MG63 (cell line): ENCODE measurements at regions not wholly inside any gene's neighbourhood (a gene's known extent, or its start where the extent isn't known, plus 50 kb on each side); places are given as distances from the start of the nearest gene placed in this dataset.
A peak's percentile ranks its signal among the peaks of the same experiment; 100 is the strongest.

Experiments used
- DNase-seq: peaks from one replicate; pipeline ENCODE4 v3.0.0-alpha.2; 2020
- H3K27me3 ChIP-seq: fragments of 250-450 bp; sonication (Bioruptor Pico); 2 replicates; pipeline ENCODE4 v1.5.1; 2020; ENCODE audit warnings: mild to moderate bottlenecking, moderate library complexity
- H3K36me3 ChIP-seq: fragments of 250-450 bp; sonication (Bioruptor Pico); 2 replicates; pipeline ENCODE4 v1.5.1; 2020; ENCODE audit warnings: mild to moderate bottlenecking, moderate library complexity
- H3K4me3 ChIP-seq: fragments of 250-450 bp; sonication (Bioruptor Pico); 2 replicates; pipeline ENCODE4 v1.5.1; 2020; ENCODE audit warnings: mild to moderate bottlenecking, moderate library complexity
- H3K9me3 ChIP-seq: fragments of 250-450 bp; sonication (Bioruptor Pico); 2 replicates; pipeline ENCODE4 v1.5.1; 2020; ENCODE audit warnings: mild to moderate bottlenecking, moderate library complexity

DNA sequence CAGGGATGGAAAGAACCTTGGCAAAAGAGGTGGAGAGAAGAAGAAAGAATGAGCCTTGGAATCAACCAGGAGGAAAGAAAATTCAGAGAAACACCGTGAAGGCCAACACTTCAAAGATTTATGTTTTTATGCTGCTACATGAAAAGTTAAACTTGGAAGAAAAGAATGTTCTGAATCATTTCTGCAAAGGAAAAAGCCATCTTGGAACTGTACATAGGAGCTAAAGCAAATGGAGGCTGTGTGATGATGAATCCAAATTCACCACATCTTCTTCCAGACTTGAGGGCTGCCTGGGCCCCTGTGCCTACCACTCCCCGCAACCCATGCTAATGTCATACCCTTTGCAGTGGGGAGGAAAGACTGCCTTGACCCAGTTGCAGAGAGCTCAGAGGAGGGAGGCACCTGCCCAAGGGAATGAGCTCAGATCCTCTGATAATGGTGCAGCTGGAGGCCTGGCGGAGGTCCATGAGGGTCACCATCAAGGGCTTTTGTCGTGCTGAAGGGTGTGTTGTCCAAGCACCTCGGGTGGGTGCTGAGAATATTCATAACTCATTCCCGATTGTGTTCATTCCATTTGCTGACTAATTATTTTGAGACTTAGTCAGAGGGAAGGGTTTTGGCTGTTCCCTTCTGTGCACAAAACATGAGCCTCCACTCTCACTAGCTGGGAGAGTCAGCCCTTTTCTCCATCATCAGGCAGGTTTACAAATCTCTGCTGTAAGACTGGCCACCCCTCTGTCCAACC lies 245.8 kb upstream of the JAG1 start:
- H3K27me3 ChIP-seq: no peaks in the 10 kb centered on the region
- DNase-seq: peak; percentile 79
- peaks cover 3% of the 10 kb centered on the region for H3K9me3 ChIP-seq
- H3K36me3 ChIP-seq: no peaks in the 10 kb centered on the region
- H3K4me3 ChIP-seq: no peak overlapping the region

DNA sequence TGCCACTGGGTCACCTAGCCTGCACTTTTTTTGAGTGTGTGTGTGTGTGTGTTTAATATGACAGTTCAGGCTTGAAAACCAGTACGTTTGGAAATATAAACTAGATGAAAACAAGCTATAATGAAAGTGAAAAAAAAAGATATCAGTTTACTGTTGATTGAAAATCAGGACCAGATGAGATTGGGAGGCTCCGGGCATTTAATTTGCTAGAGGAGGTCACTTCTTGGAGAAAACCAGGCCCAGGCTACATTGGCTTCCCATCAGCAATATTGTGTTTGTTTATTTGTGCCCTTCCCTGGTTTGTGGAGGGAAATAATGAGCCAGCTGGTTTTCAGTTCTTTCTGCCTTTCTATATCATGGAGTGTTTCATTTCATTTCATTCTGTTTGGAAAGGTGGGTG lies 246.6 kb upstream of the JAG1 start:
- H3K27me3 ChIP-seq: no peaks in the 10 kb centered on the region
- H3K4me3 ChIP-seq: no peak overlapping the region
- H3K36me3 ChIP-seq: no peaks in the 10 kb centered on the region
- DNase-seq: no peak
- peaks cover 3% of the 10 kb centered on the region for H3K9me3 ChIP-seq

- DNase-seq: no peak
- no peaks in the 10 kb centered on the region for H3K27me3 ChIP-seq
- no peak overlapping the region for H3K4me3 ChIP-seq
- H3K36me3 ChIP-seq: no peaks in the 10 kb centered on the region
- peaks cover 3% of the 10 kb centered on the region for H3K9me3 ChIP-seq
Measured at GRCh38 chr20:10921491-10922010, 247.8 kb upstream of the JAG1 start.

GRCh38 chr20:10922506-10922905 lies 248.7 kb upstream of the JAG1 start:
- no peak for DNase-seq
- Histone ChIP-seq H3K36me3 (no peaks in the 10 kb centered on the region), H3K4me3 (no peak overlapping the region), H3K9me3 (no peaks in the 10 kb centered on the region), H3K27me3 (no peaks in the 10 kb centered on the region)

- Histone ChIP-seq H3K27me3 (no peaks in the 10 kb centered on the region), H3K9me3 (no peaks in the 10 kb centered on the region), H3K4me3 (no peak overlapping the region), H3K36me3 (no peaks in the 10 kb centered on the region)
- peak; percentile 54 for DNase-seq
Measured at GRCh38 chr20:10922941-10923340, 249.1 kb upstream of the JAG1 start.

DNA sequence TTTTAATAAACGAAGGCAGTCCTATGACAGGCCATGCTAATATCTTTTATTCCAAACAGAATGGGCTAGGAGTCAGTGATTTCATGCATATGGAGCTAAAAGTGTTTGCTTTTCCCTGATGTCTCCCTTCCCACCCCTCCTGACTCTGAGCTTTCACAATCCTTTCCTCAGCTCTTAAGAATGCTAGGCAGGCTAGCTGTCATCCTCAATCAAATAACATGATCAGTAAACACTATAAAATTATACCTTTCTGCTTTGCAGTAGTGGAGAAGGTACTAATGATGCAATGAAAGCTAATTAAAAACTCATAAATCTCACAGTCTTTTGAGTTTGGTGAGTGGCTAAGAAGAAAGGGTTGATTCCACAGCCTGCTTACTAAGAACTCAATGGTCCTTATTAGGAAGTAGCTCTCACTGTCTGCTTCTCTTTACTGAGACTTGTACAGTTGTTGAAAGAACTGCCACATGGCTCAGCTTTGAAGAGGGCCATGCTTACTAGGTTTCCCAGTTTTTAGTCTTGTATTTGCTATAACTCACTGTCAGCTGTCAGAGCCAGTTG lies 250.9 kb upstream of the JAG1 start:
- DNase-seq: peak; percentile 7
- H3K4me3 ChIP-seq: no peak overlapping the region
- no peaks in the 10 kb centered on the region for H3K9me3 ChIP-seq
- no peaks in the 10 kb centered on the region for H3K27me3 ChIP-seq
- no peaks in the 10 kb centered on the region for H3K36me3 ChIP-seq

DNA sequence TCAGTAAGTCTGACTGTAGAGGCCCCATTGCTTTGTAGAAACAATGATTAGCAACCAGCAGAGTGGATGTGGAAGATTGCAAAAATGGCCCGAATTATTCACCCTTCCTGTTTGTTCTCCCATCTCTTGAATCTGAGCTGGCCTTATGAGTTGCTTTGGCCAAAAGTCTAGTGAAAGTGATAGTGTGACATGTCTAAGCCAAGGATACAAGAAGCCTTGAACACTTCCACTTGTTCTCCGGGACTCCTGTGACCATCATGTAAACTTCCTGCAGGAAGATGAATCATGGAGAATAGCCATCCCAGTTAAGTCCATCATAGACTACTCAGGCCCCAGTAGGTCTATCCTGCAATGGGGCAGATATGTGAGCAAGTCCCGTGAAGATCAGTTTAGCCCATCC lies 252.0 kb upstream of the JAG1 start:
- H3K36me3 ChIP-seq: no peaks in the 10 kb centered on the region
- no peak overlapping the region for H3K4me3 ChIP-seq
- no peak for DNase-seq
- no peaks in the 10 kb centered on the region; the same call in 1 of the 2 replicates for H3K9me3 ChIP-seq
- H3K27me3 ChIP-seq: no peaks in the 10 kb centered on the region

DNA sequence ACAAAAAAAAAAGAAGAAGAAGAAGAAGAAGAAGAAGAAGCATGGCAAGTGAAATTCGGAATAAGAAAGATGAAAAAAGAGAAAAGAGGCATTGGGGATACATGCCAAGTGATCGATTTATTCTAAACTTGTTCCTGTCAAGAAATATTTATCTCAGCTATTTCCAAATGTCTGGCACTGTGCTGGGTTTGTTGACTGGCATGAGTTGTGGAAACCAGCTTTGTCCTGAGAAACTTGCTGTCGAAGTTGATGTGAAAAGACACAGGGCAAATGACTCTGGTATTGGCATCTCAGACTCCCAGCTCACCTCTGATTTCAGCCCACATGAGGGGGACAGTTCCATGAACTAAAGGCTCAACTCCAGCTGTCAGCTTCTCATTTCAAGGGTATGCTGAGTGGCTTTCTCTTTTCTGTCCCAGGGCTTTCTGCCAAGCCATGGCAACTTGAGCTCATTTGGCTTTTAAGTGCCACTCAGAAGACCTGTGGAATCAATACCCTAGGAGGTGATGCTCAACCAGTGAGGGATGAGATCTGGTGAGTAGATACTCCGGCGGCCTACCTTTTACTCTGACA lies 253.3 kb upstream of the JAG1 start:
- H3K27me3 ChIP-seq: no peaks in the 10 kb centered on the region
- no peak for DNase-seq
- H3K9me3 ChIP-seq: no peaks in the 10 kb centered on the region; the same call in 1 of the 2 replicates
- H3K36me3 ChIP-seq: no peaks in the 10 kb centered on the region
- H3K4me3 ChIP-seq: no peak overlapping the region

- Histone ChIP-seq H3K4me3 (no peak overlapping the region), H3K36me3 (no peaks in the 10 kb centered on the region), H3K9me3 (no peaks in the 10 kb centered on the region; the same call in 1 of the 2 replicates), H3K27me3 (no peaks in the 10 kb centered on the region)
- DNase-seq: no peak
Measured at GRCh38 chr20:10927936-10928840, 254.4 kb upstream of the JAG1 start.

DNA sequence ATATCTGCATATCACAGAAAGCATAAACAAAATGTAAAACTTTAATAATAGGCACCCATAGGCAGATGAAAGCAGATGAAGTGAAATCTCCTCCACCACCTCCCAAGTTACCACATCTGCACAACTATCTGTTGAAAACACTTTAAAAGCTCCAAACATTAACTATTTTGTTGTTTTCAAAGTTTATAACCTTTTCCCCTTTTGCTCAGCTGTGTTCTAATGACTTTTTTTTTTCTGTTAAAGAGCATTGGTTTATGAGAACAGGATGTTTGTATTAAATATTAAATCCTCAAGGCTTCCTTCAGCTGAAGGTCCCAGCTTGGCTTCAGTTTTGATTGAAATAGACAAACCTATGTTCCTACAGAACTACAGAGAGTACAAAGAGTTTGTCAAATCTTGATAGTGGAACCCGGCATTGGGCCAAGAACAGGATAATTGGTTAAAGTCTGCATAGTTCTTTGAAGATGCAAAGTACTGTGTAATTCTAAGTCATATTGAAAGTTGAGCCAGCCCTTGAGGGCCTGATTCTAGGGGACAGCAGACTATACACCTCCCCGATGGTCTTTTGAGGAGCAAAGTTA lies 255.1 kb upstream of the JAG1 start:
- H3K4me3 ChIP-seq: no peak overlapping the region
- no peak for DNase-seq

DNA sequence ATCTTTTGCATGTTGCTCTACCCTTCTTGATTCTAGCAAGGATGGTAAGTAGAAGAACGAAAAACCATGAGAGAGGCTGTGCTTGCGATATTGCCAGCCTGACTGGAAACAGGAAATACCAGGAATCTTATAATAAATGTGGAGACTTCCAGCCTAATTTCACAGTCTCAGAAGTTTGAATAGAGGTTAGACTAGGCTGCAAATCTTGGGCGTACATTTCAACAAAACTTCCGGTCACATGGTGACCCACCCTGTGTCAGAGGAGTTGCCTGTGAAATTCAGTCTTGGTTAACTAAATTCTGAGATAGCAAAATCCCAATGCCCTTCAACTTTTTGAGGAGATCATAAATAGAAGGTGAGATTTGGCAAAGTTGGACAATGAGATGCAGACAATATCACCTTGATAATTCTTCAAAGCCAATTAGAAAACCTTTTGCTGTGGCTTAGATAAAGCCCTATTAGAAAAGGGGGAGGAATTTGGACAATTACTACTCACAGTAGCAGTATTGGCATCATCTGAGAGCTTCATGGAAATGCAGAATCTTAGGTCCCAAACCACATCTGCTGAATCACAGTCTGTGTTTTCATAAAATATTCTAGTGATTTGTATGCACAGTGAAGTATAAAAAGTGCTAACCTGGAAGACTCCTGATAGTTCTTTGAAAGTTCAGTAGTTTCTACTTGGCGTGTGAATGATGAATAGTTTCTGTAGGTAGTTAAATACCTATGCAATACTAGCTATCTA lies 262.0 kb upstream of the JAG1 start:
- no peak for DNase-seq
- H3K9me3 ChIP-seq: no peaks in the 10 kb centered on the region
- H3K4me3 ChIP-seq: no peak overlapping the region
- H3K27me3 ChIP-seq: no peaks in the 10 kb centered on the region
- H3K36me3 ChIP-seq: no peaks in the 10 kb centered on the region

More for the DNA sequence above, 255.1 kb upstream of the JAG1 start:
- Histone ChIP-seq H3K36me3 (no peaks in the 10 kb centered on the region), H3K27me3 (no peaks in the 10 kb centered on the region), H3K9me3 (no peaks in the 10 kb centered on the region; the same call in 1 of the 2 replicates)

DNA sequence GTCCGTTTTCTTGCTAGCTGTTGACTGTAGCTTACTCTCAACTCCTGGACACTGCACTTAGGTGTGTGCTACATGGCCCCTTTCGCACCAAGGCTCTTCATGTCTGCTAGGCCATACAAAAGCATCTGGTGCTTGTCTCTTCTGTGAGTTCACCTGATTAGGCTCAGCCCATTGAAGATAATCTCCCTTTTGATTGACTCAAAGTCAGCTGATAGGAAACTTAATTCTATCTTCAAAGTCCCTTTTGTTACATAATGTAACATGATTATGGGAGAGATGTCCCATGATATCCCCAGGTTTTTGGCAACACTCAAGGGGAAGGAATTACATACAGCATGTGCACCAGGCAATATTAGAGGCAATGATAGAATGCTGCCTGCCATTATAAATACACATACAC lies 263.0 kb upstream of the JAG1 start:
- Histone ChIP-seq H3K4me3 (no peak overlapping the region), H3K27me3 (no peaks in the 10 kb centered on the region), H3K9me3 (no peaks in the 10 kb centered on the region), H3K36me3 (no peaks in the 10 kb centered on the region)
- DNase-seq: no peak

DNA sequence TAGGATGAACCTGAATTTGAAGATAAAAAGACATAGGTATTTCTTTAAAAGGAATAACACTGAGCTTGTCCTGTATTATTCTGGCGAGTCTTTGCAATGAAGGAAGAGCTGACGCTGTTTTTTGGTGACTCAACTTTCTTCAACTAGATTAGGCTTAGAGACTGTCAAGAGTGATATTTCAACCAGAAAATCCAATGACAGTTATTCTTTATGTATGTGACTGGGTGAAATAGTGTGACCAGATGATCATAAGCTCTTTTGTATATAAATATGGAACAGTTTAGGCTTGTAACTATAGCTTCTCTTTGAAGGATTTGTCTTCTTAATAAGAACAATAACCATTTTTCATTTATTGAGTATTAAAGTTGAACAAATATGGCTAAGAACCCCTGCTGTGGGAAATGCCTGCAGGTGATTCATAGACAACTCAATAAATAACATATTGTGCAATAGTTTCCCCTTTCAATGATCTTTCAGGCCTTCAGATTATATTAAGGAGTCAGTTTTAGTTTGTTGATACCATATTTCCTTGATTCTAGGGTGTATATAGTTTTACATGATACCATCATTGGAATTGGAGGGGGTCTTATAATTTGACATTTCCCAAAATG lies 265.6 kb upstream of the JAG1 start:
- Histone ChIP-seq H3K27me3 (no peaks in the 10 kb centered on the region), H3K36me3 (no peaks in the 10 kb centered on the region), H3K4me3 (no peak overlapping the region), H3K9me3 (no peaks in the 10 kb centered on the region)
- DNase-seq: no peak

DNA sequence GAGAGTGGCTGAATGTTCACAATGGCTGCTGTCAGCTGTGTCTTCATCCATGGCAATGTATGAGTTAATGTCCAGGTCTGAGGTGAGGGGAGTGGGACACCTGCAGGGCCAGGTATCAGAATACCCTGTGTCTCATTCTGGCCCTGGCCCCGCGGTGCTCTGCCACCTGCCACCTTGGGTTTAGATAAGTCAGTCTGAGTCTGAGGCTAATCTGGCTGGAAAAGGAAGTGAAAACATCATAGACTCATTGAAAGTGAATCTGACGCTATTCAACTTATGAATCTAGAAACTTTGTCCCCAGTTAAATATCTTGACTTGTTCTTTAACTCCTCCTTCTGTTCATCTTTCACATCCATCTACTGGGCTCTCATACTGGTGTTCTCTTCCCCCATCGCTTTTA lies 267.1 kb upstream of the JAG1 start:
- H3K27me3 ChIP-seq: no peaks in the 10 kb centered on the region
- no peak for DNase-seq
- H3K4me3 ChIP-seq: no peak overlapping the region
- H3K9me3 ChIP-seq: no peaks in the 10 kb centered on the region
- H3K36me3 ChIP-seq: no peaks in the 10 kb centered on the region

DNA sequence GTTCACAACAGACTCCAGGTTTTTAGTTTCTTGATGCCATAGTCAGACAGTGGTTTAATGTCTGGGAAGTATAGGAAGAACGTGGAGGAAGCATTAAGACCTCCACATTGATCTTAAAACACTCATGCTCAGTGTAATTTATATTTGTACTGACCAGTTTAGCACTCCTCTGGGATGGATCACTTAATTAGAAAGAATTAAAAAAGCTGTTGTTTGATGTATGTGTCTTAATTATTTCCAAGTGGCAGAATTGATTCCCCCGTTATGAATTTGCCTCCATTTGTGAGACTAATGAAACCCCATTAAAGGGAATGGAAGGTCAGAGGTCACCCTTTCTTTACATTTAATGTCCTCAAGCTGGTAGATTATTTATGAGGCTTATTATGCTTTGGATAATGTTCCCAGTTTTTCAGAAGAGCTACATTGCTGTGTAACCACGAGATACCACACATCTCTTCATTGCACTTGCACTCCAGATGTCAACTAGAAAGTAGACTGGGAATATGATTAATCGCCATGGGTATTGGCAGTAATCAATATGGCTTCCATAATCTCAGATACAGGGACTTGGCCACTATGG lies 270.0 kb upstream of the JAG1 start:
- no peaks in the 10 kb centered on the region for H3K27me3 ChIP-seq
- no peak for DNase-seq
- no peaks in the 10 kb centered on the region for H3K36me3 ChIP-seq
- H3K4me3 ChIP-seq: no peak overlapping the region
- no peaks in the 10 kb centered on the region for H3K9me3 ChIP-seq
